ENCODE measurements at regions not wholly inside any gene's neighbourhood (a gene's known extent, or its start where the extent isn't known, plus 50 kb on each side); places are given as distances from the start of the nearest gene placed in this dataset.

- no peak for DNase-seq
Measured at GRCh38 chr11:11076879-11077278, 219.0 kb upstream of the ZBED5 start.

GRCh38 chr11:11076276-11076675 is 218.4 kb upstream of the ZBED5 start:
- DNase-seq, result no peak

GRCh38 chr11:11075515-11076171 is 217.8 kb upstream of the ZBED5 start:
- no peak for DNase-seq

- DNase-seq, result no peak
Measured at GRCh38 chr11:11074686-11075335, 217.0 kb upstream of the ZBED5 start.

- no peak for DNase-seq
Measured at GRCh38 chr11:11073996-11074395, 216.1 kb upstream of the ZBED5 start.

GRCh38 chr11:11072067-11072466 is 214.2 kb upstream of the ZBED5 start:
- DNase-seq, result no peak

- DNase-seq, result no peak
Measured at GRCh38 chr11:11071486-11071885, 213.6 kb upstream of the ZBED5 start.

GRCh38 chr11:11070976-11071375 is 213.1 kb upstream of the ZBED5 start:
- DNase-seq, result no peak

GRCh38 chr11:11069841-11070835 is 212.3 kb upstream of the ZBED5 start:
- DNase-seq, result no peak

GRCh38 chr11:11068113-11068512 is 210.3 kb upstream of the ZBED5 start:
- DNase-seq, result no peak

- DNase-seq, result no peak
Measured at GRCh38 chr11:11065396-11065795, 207.5 kb upstream of the ZBED5 start.

- DNase-seq, result no peak
Measured at GRCh38 chr11:11057472-11057854, 199.6 kb upstream of the ZBED5 start.

- DNase-seq, result no peak
Measured at GRCh38 chr11:11056749-11057471, 199.1 kb upstream of the ZBED5 start.

- no peak for DNase-seq
Measured at GRCh38 chr11:11056316-11056715, 198.5 kb upstream of the ZBED5 start.

- no peak for DNase-seq
Measured at GRCh38 chr11:11047851-11048610, 190.2 kb upstream of the ZBED5 start.

GRCh38 chr11:11046781-11047180 is 188.9 kb upstream of the ZBED5 start:
- no peak for DNase-seq

GRCh38 chr11:11045156-11045930 is 187.5 kb upstream of the ZBED5 start:
- DNase-seq, result no peak

- DNase-seq, result no peak
Measured at GRCh38 chr11:11044137-11044855, 186.4 kb upstream of the ZBED5 start.

- no peak for DNase-seq
Measured at GRCh38 chr11:11043721-11044120, 185.9 kb upstream of the ZBED5 start.

- DNase-seq, result no peak
Measured at GRCh38 chr11:11039208-11039965, 181.5 kb upstream of the ZBED5 start.
